Esophagus muscularis mucosa (tissue), 3 donors: ENCODE measurements at regions not wholly inside any gene's neighbourhood (a gene's known extent, or its start where the extent isn't known, plus 50 kb on each side); places are given as distances from the start of the nearest gene placed in this dataset.

Experiments
- EP300 ChIP-seq: sonication (generic); formaldehyde crosslinking; IDR thresholded peaks from one replicate; pipeline ENCODE4 v1.6.1; 2017; ENCODE audit warnings: antibody characterized with exemption
- TF ChIP-seq, protein P1 (sequence below), 3 experiments: fragments of 200-600 bp in 2 of 3; fragments of 450-650 bp in 1 of 3; sonication (generic) in 2 of 3; IDR thresholded peaks; one replicate each; pipeline ENCODE4 v1.5.1; 2017 to 2019; ENCODE audit warnings: antibody characterized with exemption in 3 of 3, mild to moderate bottlenecking in 2 of 3, moderate library complexity in 1 of 3

DNA sequence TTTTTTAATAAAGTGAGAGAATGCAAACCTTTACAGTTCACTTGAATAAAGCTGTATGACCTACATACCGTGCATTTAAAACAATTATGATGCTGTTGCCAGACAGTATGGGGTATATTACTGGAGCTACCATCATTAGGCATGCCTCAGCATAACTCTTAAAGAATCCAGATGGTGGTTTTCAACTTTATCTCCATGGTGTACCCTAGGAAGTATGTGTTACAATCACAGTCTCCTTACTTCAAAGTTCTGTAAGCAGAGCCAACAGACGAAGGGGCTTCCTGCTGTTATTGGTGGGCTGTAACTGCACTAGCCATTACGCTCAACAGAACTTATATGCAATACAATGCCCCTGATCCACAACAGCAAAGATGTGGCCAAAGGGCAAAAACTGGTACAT lies 803.3 kb downstream of the DTWD2 start:
- TF ChIP-seq, protein P1, sequence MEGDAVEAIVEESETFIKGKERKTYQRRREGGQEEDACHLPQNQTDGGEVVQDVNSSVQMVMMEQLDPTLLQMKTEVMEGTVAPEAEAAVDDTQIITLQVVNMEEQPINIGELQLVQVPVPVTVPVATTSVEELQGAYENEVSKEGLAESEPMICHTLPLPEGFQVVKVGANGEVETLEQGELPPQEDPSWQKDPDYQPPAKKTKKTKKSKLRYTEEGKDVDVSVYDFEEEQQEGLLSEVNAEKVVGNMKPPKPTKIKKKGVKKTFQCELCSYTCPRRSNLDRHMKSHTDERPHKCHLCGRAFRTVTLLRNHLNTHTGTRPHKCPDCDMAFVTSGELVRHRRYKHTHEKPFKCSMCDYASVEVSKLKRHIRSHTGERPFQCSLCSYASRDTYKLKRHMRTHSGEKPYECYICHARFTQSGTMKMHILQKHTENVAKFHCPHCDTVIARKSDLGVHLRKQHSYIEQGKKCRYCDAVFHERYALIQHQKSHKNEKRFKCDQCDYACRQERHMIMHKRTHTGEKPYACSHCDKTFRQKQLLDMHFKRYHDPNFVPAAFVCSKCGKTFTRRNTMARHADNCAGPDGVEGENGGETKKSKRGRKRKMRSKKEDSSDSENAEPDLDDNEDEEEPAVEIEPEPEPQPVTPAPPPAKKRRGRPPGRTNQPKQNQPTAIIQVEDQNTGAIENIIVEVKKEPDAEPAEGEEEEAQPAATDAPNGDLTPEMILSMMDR (IDR thresholded peaks at IDR 0.05): no peak
- no peak for TF ChIP-seq EP300
